SK-N-DZ (cell line): ENCODE measurements at regions not wholly inside any gene's neighbourhood (a gene's known extent, or its start where the extent isn't known, plus 50 kb on each side); places are given as distances from the start of the nearest gene placed in this dataset.
"Not testable (repeated sequence)": the region's sequence is repeated elsewhere in the genome, so short reads cannot be mapped to it uniquely, and the experiment has no call there.

Experiments used
- DNase-seq: peaks from one replicate; pipeline ENCODE4 v3.0.0-alpha.2; 2015; ENCODE audit warnings: low spot score
- small RNA-seq, 2 experiments: library from RNA; depleted of rRNA; stranded (forward); fragments of <200 nt; gene quantifications; one replicate each; pipeline ENCODE3, GENCODE V24; 2014

DNA sequence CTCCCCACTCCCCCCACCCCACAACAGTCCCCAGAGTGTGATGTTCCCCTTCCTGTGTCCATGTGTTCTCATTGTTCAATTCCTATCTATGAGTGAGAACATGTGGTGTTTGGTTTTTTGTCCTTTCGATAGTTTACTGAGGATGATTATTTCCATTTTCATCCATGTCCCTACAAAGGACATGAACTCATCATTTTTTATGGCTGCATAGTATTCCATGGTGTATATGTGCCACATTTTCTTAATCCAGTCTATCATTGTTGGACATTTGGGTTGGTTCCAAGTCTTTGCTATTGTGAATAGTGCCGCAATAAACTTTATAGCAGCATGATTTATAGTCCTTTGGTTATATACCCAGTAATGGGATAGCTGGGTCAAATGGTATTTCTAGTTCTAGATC lies 106.6 kb upstream of the WIPF3 start:
- not testable (repeated sequence) for DNase-seq

GRCh38 chr7:29701540-29701939 lies 104.8 kb upstream of the WIPF3 start:
- not testable (repeated sequence) for DNase-seq

DNA sequence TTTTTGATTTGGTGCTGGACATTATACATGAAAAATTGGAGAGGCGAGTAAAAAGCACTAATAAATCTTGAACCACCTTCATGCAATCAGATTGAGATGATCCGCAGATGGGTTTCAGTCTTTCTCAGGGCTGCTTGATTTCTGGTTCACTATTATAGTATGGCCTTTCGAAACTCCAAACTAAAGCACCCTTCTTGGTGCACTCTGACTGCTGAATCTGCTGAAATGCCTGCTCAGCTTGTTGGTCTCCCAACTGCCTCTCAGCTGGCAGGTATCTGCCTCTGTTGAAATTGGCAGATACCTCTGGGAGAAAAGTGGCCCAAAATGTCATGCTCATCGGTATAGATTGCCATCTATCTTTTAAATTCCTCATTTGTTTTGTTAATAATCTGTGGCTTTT lies 102.5 kb upstream of the WIPF3 start:
- DNase-seq: not testable (repeated sequence)

GRCh38 chr7:29709002-29709401 lies 97.3 kb upstream of the WIPF3 start:
- DNase-seq: not testable (repeated sequence)

- DNase-seq: not testable (repeated sequence)
These were observed 83.2 kb upstream of the WIPF3 start for GRCh38 chr7:29723127-29723526.

- DNase-seq: no peak
These were observed 82.7 kb upstream of the WIPF3 start for GRCh38 chr7:29723599-29723998.

GRCh38 chr7:29729534-29730165 lies 76.7 kb upstream of the WIPF3 start:
- DNase-seq: not testable (repeated sequence)

DNA sequence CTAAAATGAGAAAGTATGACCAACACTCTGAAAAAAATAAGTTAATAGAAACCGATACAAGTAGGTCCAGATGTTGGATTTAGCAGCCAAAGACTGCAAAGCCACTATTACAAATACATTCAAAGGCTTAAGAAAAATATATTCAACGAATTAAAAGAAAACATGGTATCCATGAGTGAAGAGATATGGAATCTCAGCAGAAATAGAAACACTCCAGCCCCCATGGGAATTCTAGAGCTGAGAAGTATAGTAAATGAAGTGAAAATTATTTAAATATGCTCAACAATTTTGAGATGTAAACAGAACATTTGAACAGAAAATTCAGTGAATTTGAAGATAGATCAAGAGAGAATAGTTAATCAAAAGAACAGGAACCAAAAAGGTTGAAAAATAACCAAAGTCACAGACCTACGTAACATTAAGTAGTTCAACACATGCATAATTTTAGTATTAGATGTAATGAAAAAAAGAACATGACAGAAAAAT lies 72.0 kb upstream of the WIPF3 start:
- no peak for DNase-seq

DNA sequence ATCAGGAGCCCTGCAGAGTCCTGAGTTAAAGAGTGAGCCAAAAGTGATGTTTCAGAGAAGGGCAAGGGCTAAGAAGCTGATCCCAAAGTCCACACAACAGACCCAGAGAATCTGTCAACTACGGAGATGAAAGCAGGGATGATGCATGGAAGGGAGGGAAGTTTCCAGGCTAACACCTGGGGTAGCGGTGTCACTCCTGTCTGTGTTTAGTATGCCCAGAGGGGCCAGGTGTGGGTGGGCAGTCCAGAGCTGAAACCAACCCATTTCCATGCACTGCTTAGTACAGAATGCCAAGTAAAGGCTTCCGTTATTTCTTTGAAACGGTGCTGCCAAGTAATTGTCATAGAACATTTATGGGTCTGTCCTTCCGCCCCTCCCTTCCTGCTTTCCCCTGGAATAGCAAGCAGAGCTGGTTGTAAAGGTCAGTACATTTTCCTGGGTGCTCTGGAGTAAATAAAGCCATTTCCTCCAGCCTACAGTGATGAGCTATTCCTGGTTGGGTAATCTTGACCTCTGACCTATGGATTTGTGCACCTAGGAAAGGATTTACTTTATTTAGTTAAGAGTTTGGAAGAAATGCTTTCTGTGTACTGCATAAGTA lies 58.6 kb upstream of the WIPF3 start:
- DNase-seq: not testable (repeated sequence)

- peak; percentile 53 for DNase-seq
These were observed 57.8 kb upstream of the WIPF3 start for GRCh38 chr7:29748286-29749099.

DNA sequence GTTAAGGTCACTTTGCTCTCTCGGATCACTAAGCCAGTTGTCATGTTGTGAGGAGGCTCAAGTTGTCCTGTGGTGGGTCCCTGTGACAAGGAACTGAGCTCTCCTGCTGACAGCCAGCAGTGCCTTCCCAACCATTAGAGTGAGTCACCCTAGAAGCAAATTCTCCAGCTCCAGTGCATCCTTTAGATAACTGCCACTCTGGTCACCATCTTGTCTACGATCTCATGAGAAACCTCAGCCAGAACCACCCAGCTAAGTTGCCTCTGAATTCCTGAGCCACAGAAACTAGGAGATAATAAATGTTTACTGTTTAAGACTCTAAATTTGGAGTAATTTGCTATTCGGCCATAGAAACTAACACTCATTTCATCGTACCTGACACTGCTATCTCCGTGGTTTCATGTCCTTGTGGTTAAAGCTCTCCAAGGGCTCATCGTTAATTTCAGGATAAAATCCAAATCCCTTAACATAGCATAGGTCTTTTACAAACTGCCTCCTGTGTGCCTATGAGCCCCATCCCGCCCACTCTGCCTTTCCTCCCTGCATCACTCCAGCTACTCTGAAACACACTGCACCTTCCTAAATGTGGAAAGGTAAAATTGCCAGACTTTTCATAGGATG lies 56.5 kb upstream of the WIPF3 start:
- DNase-seq: no peak

GRCh38 chr7:29750373-29750940 lies 55.9 kb upstream of the WIPF3 start:
- DNase-seq: not testable (repeated sequence)

DNA sequence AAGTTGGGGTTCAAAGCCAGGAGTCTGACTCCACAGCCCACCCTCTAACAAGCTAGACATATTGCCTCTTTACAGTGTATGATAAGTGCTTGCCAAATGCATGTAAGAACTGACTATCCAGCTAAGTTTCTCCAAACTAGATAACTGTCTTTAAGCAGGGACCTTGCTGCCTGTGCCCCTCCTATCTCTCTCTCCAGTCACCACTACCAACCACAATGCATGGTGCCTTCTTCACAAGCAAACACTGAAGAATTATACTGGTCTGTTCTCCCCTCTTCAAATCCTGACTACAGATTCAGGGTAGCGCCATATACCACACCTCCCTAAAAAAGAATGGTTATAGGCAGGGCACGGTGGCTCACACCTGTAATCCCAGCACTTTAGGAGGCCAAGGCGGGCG lies 55.3 kb upstream of the WIPF3 start:
- not testable (repeated sequence) for DNase-seq

DNA sequence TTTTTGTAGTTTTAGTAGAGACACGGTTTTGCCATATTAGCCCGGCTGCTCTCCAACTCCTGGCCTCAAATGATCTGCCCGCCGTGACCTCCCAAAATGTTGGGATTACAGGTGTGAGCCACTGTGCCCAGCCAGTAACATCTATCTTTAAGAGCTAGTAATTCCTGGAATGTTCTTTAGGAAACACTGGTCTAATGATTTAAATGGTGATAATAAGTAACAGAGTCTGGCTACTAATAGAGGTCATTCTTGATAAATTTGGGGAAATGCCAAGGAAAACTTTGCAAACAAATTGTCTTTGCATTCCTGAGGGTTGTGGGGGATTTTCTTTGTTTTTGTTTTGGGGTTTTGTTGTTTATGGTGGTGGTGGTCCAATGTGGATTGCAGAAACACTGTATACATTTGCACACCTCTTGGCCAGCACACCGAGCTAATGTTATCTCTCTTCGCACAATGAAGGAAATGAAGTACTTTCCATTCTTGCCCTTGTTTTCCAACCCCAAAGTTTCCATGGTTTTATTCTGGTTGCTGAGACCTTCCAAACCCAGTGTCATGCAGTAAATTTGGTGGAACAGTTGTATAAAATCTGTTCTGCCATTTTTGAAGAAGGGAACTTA lies 51.3 kb upstream of the WIPF3 start:
- DNase-seq: no peak

Small RNAs in the stretch of these regions (small RNA-seq; reads per million reads assigned to genes)
- 0 reads per million in 2 experiments for gene MIR550A3
- gene TMSB4XP3: 0 reads per million in 2 experiments
